ENCODE measurements at regions not wholly inside any gene's neighbourhood (a gene's known extent, or its start where the extent isn't known, plus 50 kb on each side); places are given as distances from the start of the nearest gene placed in this dataset.

DNA sequence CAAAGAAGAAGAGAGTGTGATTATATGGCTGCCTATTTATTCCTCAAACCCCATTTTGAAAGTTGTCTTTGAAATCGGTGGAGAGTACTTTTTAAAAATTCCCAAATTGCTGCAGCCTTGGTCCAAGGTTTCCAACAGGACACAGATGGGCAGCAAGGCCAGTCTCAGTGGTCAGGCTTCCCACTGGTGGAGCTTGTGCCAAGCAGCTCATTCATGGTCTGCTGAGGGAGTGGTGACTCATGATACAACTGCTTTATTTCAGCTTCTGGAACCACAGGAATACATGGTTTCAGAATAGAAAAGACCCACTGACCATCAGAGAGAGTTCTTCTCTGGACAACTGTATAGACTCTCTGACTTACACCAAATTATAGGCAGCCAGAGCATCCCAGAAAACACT is 673.1 kb upstream of the KLF4 start:
- TF ChIP-seq, protein P1, sequence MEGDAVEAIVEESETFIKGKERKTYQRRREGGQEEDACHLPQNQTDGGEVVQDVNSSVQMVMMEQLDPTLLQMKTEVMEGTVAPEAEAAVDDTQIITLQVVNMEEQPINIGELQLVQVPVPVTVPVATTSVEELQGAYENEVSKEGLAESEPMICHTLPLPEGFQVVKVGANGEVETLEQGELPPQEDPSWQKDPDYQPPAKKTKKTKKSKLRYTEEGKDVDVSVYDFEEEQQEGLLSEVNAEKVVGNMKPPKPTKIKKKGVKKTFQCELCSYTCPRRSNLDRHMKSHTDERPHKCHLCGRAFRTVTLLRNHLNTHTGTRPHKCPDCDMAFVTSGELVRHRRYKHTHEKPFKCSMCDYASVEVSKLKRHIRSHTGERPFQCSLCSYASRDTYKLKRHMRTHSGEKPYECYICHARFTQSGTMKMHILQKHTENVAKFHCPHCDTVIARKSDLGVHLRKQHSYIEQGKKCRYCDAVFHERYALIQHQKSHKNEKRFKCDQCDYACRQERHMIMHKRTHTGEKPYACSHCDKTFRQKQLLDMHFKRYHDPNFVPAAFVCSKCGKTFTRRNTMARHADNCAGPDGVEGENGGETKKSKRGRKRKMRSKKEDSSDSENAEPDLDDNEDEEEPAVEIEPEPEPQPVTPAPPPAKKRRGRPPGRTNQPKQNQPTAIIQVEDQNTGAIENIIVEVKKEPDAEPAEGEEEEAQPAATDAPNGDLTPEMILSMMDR (IDR thresholded peaks at IDR 0.05; ENCODE audit: low read depth, low read length) = no peak
- TF ChIP-seq POLR2A (IDR thresholded peaks at IDR 0.05; ENCODE audit: extremely low read depth, insufficient read length) (no peak), MYC (IDR thresholded peaks at IDR 0.05; ENCODE audit: low read depth, low read length) (no peak)
- TF ChIP-seq, protein P2, sequence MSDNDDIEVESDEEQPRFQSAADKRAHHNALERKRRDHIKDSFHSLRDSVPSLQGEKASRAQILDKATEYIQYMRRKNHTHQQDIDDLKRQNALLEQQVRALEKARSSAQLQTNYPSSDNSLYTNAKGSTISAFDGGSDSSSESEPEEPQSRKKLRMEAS (IDR thresholded peaks at IDR 0.05; ENCODE audit: low read depth, low read length) = no peak
